ENCODE measurements at regions not wholly inside any gene's neighbourhood (a gene's known extent, or its start where the extent isn't known, plus 50 kb on each side); places are given as distances from the start of the nearest gene placed in this dataset.

- Mint-ChIP-seq H3K4me1 (peaks cover 5% of the 10 kb centered on the region), H3K27me3 (peaks cover 3% of the 10 kb centered on the region), H3K4me3 (no peak overlapping the region), H3K27ac (no peak overlapping the region), H3K9me3 (ENCODE audit: insufficient read depth) (peaks cover 2% of the 10 kb centered on the region)
- Histone ChIP-seq H3K9me3 (ENCODE audit: control extremely low read depth in 1 of 3, control insufficient read depth in 2 of 3, insufficient read depth in 1 of 3, low read length in 2 of 3) (peaks cover 0 to 4% (median 3%) of the 10 kb centered on the region in 3 donors), H4K20me1 (ENCODE audit: control insufficient read depth, insufficient read depth, low read length, poor library complexity, severe bottlenecking) (no peaks in the 10 kb centered on the region), H3K4me1 (ENCODE audit: control insufficient read depth in 2 of 2, insufficient read depth in 2 of 2, low read length in 2 of 2) (peaks cover 0 to 6% of the 10 kb centered on the region in 2 donors), H3K4me3 (ENCODE audit: control extremely low read depth in 1 of 5, extremely low read depth in 1 of 5, insufficient read depth in 1 of 5, low read depth in 2 of 5, low read length in 4 of 5) (no peak overlapping the region), H3K27me3 (replicated peaks in 1 of 4; ENCODE audit: control extremely low read depth in 1 of 4, control insufficient read depth in 3 of 4, insufficient read depth in 4 of 4, low read length in 3 of 4) (no peaks in the 10 kb centered on the region), H2AFZ (ENCODE audit: insufficient read depth, low read depth, low read length, poor library complexity, severe bottlenecking) (no peak overlapping the region), H3K9ac (ENCODE audit: low read length) (no peak overlapping the region), H3K4me2 (replicated peaks; ENCODE audit: low read depth, low read length, poor library complexity, severe bottlenecking) (no peak overlapping the region), H3K27ac (ENCODE audit: low read length in 2 of 2) (no peak overlapping the region), H3K36me3 (replicated peaks in 1 of 2; ENCODE audit: control extremely low read depth in 1 of 2, control insufficient read depth in 1 of 2, extremely low read depth in 1 of 2, insufficient read depth in 2 of 2, low read length in 1 of 2) (no peaks in the 10 kb centered on the region), H3K79me2 (ENCODE audit: control insufficient read depth, insufficient read depth, low read length) (no peaks in the 10 kb centered on the region)
- TF ChIP-seq EZH2 (IDR thresholded peaks at IDR 0.05; ENCODE audit: borderline replicate concordance, insufficient read depth, low read depth, low read length, poor library complexity, severe bottlenecking): no peak
- no peak for TF ChIP-seq CTCF (IDR thresholded peaks at IDR 0.05)
- intact Hi-C loops (cut with micrococcal nuclease): no loop called here
- POLR2A ChIA-PET: no interaction called here
- DNase-seq (no peak), ATAC-seq (ENCODE audit: low read depth) (no peak)
- CTCF ChIA-PET: interaction anchor here (1.1 to 2.1 kb wide), 4 partner anchors 9 to 1687 kb away, joined by 4 to 8 read pairs (median 5); no protein-coding TSS in a partner anchor
- WGBS (ENCODE audit: insufficient coverage): 60% methylated on average over 12 of the region's 15 CpGs
Measured at GRCh38 chr20:40956542-40957264, 71.9 kb upstream of the TOP1 start.

GRCh38 chr20:40957265-40957760 lies 71.3 kb upstream of the TOP1 start:
- H3K4me2 ChIP-seq (replicated peaks; ENCODE audit: low read depth, low read length, poor library complexity, severe bottlenecking): no peak overlapping the region
- Mint-ChIP-seq H3K27ac (no peak overlapping the region), H3K27me3 (peaks cover 3% of the 10 kb centered on the region), H3K4me1 (peaks cover 5% of the 10 kb centered on the region), H3K9me3 (ENCODE audit: insufficient read depth) (peaks cover 2% of the 10 kb centered on the region), H3K4me3 (no peak overlapping the region)
- H4K20me1 ChIP-seq (ENCODE audit: control insufficient read depth, insufficient read depth, low read length, poor library complexity, severe bottlenecking): no peaks in the 10 kb centered on the region
- H3K9me3 ChIP-seq (ENCODE audit: control extremely low read depth in 1 of 3, control insufficient read depth in 2 of 3, insufficient read depth in 1 of 3, low read length in 2 of 3): peaks cover 0 to 4% (median 3%) of the 10 kb centered on the region in 3 donors
- H3K36me3 ChIP-seq (replicated peaks in 1 of 2; ENCODE audit: control extremely low read depth in 1 of 2, control insufficient read depth in 1 of 2, extremely low read depth in 1 of 2, insufficient read depth in 2 of 2, low read length in 1 of 2): no peaks in the 10 kb centered on the region
- DNase-seq: no peak
- CTCF ChIA-PET: interaction anchor here (1.4 to 2.1 kb wide), 3 partner anchors 9 to 138 kb away, joined by 4 to 8 read pairs (median 5); no protein-coding TSS in a partner anchor
- intact Hi-C loops (cut with micrococcal nuclease): no loop called here
- POLR2A ChIA-PET: no interaction called here
- TF ChIP-seq CTCF (IDR thresholded peaks at IDR 0.05) (no peak), EZH2 (IDR thresholded peaks at IDR 0.05; ENCODE audit: borderline replicate concordance, insufficient read depth, low read depth, low read length, poor library complexity, severe bottlenecking) (no peak)
- ATAC-seq (ENCODE audit: low read depth): no peak
- H3K4me1 ChIP-seq (ENCODE audit: control insufficient read depth in 2 of 2, insufficient read depth in 2 of 2, low read length in 2 of 2): peaks cover 0 to 6% of the 10 kb centered on the region in 2 donors
- 97% methylated on average over 3 of the region's 6 CpGs for WGBS (ENCODE audit: insufficient coverage)
- no peak overlapping the region for H3K4me3 ChIP-seq (ENCODE audit: control extremely low read depth in 1 of 5, extremely low read depth in 1 of 5, insufficient read depth in 1 of 5, low read depth in 2 of 5, low read length in 4 of 5)
- H3K27me3 ChIP-seq (replicated peaks in 1 of 4; ENCODE audit: control extremely low read depth in 1 of 4, control insufficient read depth in 3 of 4, insufficient read depth in 4 of 4, low read length in 3 of 4): no peaks in the 10 kb centered on the region
- no peaks in the 10 kb centered on the region for H3K79me2 ChIP-seq (ENCODE audit: control insufficient read depth, insufficient read depth, low read length)
- H3K27ac ChIP-seq (ENCODE audit: low read length in 2 of 2): no peak overlapping the region
- H2AFZ ChIP-seq (ENCODE audit: insufficient read depth, low read depth, low read length, poor library complexity, severe bottlenecking): no peak overlapping the region
- H3K9ac ChIP-seq (ENCODE audit: low read length): no peak overlapping the region

Measured in B cell (primary cell).